OCI-LY1 (cell line): ENCODE measurements at regions not wholly inside any gene's neighbourhood (a gene's known extent, or its start where the extent isn't known, plus 50 kb on each side); places are given as distances from the start of the nearest gene placed in this dataset.

Experiments used
- H2AFZ ChIP-seq: fragments of 200-600 bp; sonication (generic), shearing (Covaris generic); 2 replicates; pipeline ENCODE4 v1.6.0; 2014; ENCODE audit warnings: antibody characterized with exemption, mild to moderate bottlenecking, low read length
- H3F3A ChIP-seq: fragments of 200-600 bp; sonication (generic), shearing (Covaris generic); 2 replicates; pipeline ENCODE4 v1.6.0; 2014; ENCODE audit warnings: mild to moderate bottlenecking, antibody characterized with exemption, low read length, moderate library complexity; ENCODE audit not compliant: insufficient read depth
- H3K27ac ChIP-seq: fragments of 200-600 bp; sonication (generic); 2 replicates; pipeline ENCODE4 v1.5.1; 2014; ENCODE audit warnings: low read length, mixed run types, mild to moderate bottlenecking, low read depth; ENCODE audit not compliant: poor library complexity, severe bottlenecking
- H3K27me3 ChIP-seq: fragments of 200-600 bp; sonication (generic); 2 replicates; pipeline ENCODE4 v1.6.0; 2014; ENCODE audit warnings: antibody characterized with exemption, mild to moderate bottlenecking, low read length, moderate library complexity; ENCODE audit not compliant: insufficient read depth
- H3K36me3 ChIP-seq: fragments of 200-600 bp; sonication (generic); 2 replicates; pipeline ENCODE4 v1.6.1; 2014; ENCODE audit warnings: mild to moderate bottlenecking, antibody characterized with exemption, low read length, moderate library complexity, mixed read lengths; ENCODE audit not compliant: insufficient read depth
- H3K4me1 ChIP-seq: fragments of 200-600 bp; sonication (generic); 2 replicates; pipeline ENCODE4 v1.5.1; 2014; ENCODE audit warnings: mild to moderate bottlenecking, low read length, moderate library complexity; ENCODE audit not compliant: insufficient read depth, severe bottlenecking
- H3K4me2 ChIP-seq: fragments of 200-600 bp; sonication (generic), shearing (Covaris generic); 2 replicates; pipeline ENCODE4 v1.6.1; 2014; ENCODE audit warnings: low read length
- H3K4me3 ChIP-seq: fragments of 200-600 bp; sonication (generic); 2 replicates; pipeline ENCODE4 v1.5.1; 2014; ENCODE audit warnings: low read length, low read depth, mild to moderate bottlenecking, mixed read lengths; ENCODE audit not compliant: poor library complexity, severe bottlenecking
- H3K79me2 ChIP-seq: fragments of 200-600 bp; shearing (Covaris generic); 2 replicates; pipeline ENCODE4 v1.6.1; 2016; ENCODE audit warnings: mixed run types, low read length, mixed read lengths; ENCODE audit not compliant: insufficient read depth
- H3K9ac ChIP-seq: fragments of 200-600 bp; sonication (generic), shearing (Covaris generic); 2 replicates; pipeline ENCODE4 v1.6.1; 2014; ENCODE audit warnings: mild to moderate bottlenecking, low read length, mixed read lengths
- H3K9me2 ChIP-seq: fragments of 200-600 bp; sonication (generic), shearing (Covaris generic); 2 replicates; pipeline ENCODE4 v1.6.1; 2014; ENCODE audit warnings: low read depth, mild to moderate bottlenecking, low read length, mixed read lengths
- H3K9me3 ChIP-seq: fragments of 200-600 bp; shearing (Covaris generic); 2 replicates; pipeline ENCODE4 v1.6.1; 2014; ENCODE audit warnings: low read length, mixed read lengths
- H4K20me1 ChIP-seq: fragments of 200-600 bp; sonication (generic), shearing (Covaris generic); 2 replicates; pipeline ENCODE4 v1.6.0; 2016; ENCODE audit warnings: mild to moderate bottlenecking, low read length; ENCODE audit not compliant: insufficient read depth
- CTCF ChIP-seq: fragments of 200-600 bp; sonication (generic), shearing (Covaris generic); IDR thresholded peaks from 2 replicates; pipeline ENCODE4 v1.5.1; 2017; ENCODE audit warnings: mild to moderate bottlenecking, antibody characterized with exemption, low read length, moderate library complexity, mixed read lengths
- EZH2 ChIP-seq: fragments of 200-600 bp; sonication (generic), shearing (Covaris generic); IDR thresholded peaks from 2 replicates; pipeline ENCODE4 v1.8.0; 2017; ENCODE audit warnings: borderline replicate concordance, mixed run types, mild to moderate bottlenecking, antibody characterized with exemption, low read length, moderate library complexity, mixed read lengths

- no peak for TF ChIP-seq CTCF
- Histone ChIP-seq H3F3A (no peaks in the 10 kb centered on the region), H4K20me1 (no peaks in the 10 kb centered on the region), H3K27ac (no peak overlapping the region), H3K4me3 (no peak overlapping the region), H3K27me3 (no peaks in the 10 kb centered on the region), H3K4me2 (no peak overlapping the region), H3K4me1 (no peaks in the 10 kb centered on the region), H2AFZ (no peak overlapping the region), H3K79me2 (no peaks in the 10 kb centered on the region), H3K9me2 (no peaks in the 10 kb centered on the region), H3K9ac (no peak overlapping the region), H3K36me3 (no peaks in the 10 kb centered on the region), H3K9me3 (no peaks in the 10 kb centered on the region)
Observed at GRCh38 chr10:16186564-16186963, 250.2 kb upstream of the PTER start.

GRCh38 chr10:16187161-16187560 lies 249.6 kb upstream of the PTER start:
- H3K4me3 ChIP-seq = no peak overlapping the region
- H3K9ac ChIP-seq = no peak overlapping the region
- H3K27me3 ChIP-seq = no peaks in the 10 kb centered on the region
- H3K9me2 ChIP-seq = no peaks in the 10 kb centered on the region
- H3K9me3 ChIP-seq = no peaks in the 10 kb centered on the region
- H3K79me2 ChIP-seq = no peaks in the 10 kb centered on the region
- H3K4me1 ChIP-seq = no peaks in the 10 kb centered on the region
- H4K20me1 ChIP-seq = no peaks in the 10 kb centered on the region
- H3K36me3 ChIP-seq = no peaks in the 10 kb centered on the region
- no peak overlapping the region for H3K27ac ChIP-seq
- H3F3A ChIP-seq = no peaks in the 10 kb centered on the region
- H3K4me2 ChIP-seq = no peak overlapping the region
- TF ChIP-seq CTCF (no peak), EZH2 (no peak)
- H2AFZ ChIP-seq = no peak overlapping the region

DNA sequence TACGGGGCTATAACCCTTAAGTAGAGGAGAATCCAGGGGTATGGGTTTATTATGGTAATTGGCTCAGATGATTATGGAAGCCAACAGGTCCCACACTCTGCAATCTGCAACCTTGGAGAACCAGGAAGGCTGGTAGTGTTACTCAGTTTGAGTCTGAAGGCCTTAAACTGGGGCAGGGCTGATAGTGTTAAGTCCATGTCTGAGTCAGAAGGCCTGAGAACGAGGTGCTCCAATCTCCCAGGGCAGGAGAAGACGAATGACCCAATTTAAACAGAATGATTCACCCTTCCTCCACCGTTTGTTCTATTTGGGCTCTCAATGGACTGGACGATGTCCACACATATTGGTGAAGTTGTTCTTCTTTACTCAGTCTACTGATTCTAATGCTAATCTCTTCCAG lies 244.5 kb upstream of the PTER start:
- no peaks in the 10 kb centered on the region for H3K9me3 ChIP-seq
- no peaks in the 10 kb centered on the region for H3K27me3 ChIP-seq
- H3K36me3 ChIP-seq = no peaks in the 10 kb centered on the region
- H3F3A ChIP-seq = no peaks in the 10 kb centered on the region
- H3K9ac ChIP-seq = no peak overlapping the region
- H4K20me1 ChIP-seq = no peaks in the 10 kb centered on the region
- no peak overlapping the region for H3K4me3 ChIP-seq
- H3K9me2 ChIP-seq = no peaks in the 10 kb centered on the region
- no peaks in the 10 kb centered on the region for H3K79me2 ChIP-seq
- no peaks in the 10 kb centered on the region for H3K4me1 ChIP-seq
- TF ChIP-seq EZH2 = no peak
- TF ChIP-seq CTCF = no peak
- no peak overlapping the region for H3K4me2 ChIP-seq
- H3K27ac ChIP-seq = no peak overlapping the region
- H2AFZ ChIP-seq = no peak overlapping the region
